Glutamatergic neuron (in vitro differentiated cells): ENCODE measurements at regions not wholly inside any gene's neighbourhood (a gene's known extent, or its start where the extent isn't known, plus 50 kb on each side); places are given as distances from the start of the nearest gene placed in this dataset.

ENCODE experiments used
- DNase-seq: peaks from one replicate; pipeline ENCODE4 v3.0.0; 2022
- H3K27ac Mint-ChIP-seq: one replicate; pipeline ENCODE4 v1.8.0; 2020; ENCODE audit warnings: mild to moderate bottlenecking, mixed read lengths, inconsistent platforms; ENCODE audit not compliant: unreplicated experiment
- H3K27me3 Mint-ChIP-seq: one replicate; pipeline ENCODE4 v1.8.0; 2020; ENCODE audit warnings: mild to moderate bottlenecking, moderate library complexity, mixed read lengths, inconsistent platforms; ENCODE audit not compliant: unreplicated experiment
- H3K36me3 Mint-ChIP-seq: one replicate; pipeline ENCODE4 v1.8.0; 2020; ENCODE audit warnings: mild to moderate bottlenecking, mixed read lengths, inconsistent platforms; ENCODE audit not compliant: unreplicated experiment
- H3K4me1 Mint-ChIP-seq: one replicate; pipeline ENCODE4 v1.8.0; 2020; ENCODE audit warnings: mild to moderate bottlenecking, low read depth, mixed read lengths, inconsistent platforms; ENCODE audit not compliant: unreplicated experiment
- H3K4me3 Mint-ChIP-seq: one replicate; pipeline ENCODE4 v1.8.0; 2020; ENCODE audit warnings: mild to moderate bottlenecking, mixed read lengths, inconsistent platforms; ENCODE audit not compliant: unreplicated experiment
- H3K9me3 Mint-ChIP-seq: one replicate; pipeline ENCODE4 v1.8.0; 2020; ENCODE audit warnings: mild to moderate bottlenecking, moderate library complexity, mixed read lengths, inconsistent platforms; ENCODE audit not compliant: unreplicated experiment
- CTCF ChIP-seq: fragments of 200-600 bp; sonication (generic); IDR thresholded peaks from one replicate; pipeline ENCODE4 v1.5.0; 2021; ENCODE audit not compliant: partially characterized antibody, unreplicated experiment

GRCh38 chr11:90536301-90536700, 313.5 kb upstream of the CHORDC1 start:
- Mint-ChIP-seq H3K36me3 (no peaks in the 10 kb centered on the region), H3K4me1 (no peaks in the 10 kb centered on the region), H3K9me3 (peaks cover 1% of the 10 kb centered on the region), H3K27ac (no peak overlapping the region), H3K27me3 (no peaks in the 10 kb centered on the region), H3K4me3 (no peak overlapping the region)
- TF ChIP-seq CTCF = no peak
- no peak for DNase-seq

DNA sequence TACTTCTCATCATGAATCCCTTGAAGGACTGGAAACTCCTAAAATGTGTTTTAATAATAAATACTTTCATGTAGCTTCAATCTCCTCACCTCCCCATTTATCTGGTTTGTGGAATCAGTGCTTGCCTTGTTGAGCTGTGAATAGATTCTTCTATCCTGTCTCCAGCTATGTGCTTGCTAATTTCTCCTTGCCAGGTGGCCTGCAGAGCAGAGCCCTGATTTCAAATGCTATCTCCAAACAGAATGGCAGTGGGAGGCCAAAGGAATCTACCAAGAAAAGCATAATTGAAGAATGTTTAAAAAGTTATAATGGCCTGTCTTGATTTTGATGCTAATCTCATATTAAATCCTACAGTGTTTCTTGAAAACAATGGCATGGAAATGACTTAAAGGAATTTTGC, 309.3 kb upstream of the CHORDC1 start:
- H3K36me3 Mint-ChIP-seq = no peaks in the 10 kb centered on the region
- DNase-seq = no peak

GRCh38 chr11:90531001-90531400, 308.2 kb upstream of the CHORDC1 start:
- H3K4me1 Mint-ChIP-seq = no peaks in the 10 kb centered on the region
- no peak overlapping the region for H3K4me3 Mint-ChIP-seq
- H3K9me3 Mint-ChIP-seq = peaks cover 1% of the 10 kb centered on the region
- TF ChIP-seq CTCF = no peak
- no peaks in the 10 kb centered on the region for H3K27me3 Mint-ChIP-seq
- H3K27ac Mint-ChIP-seq = no peak overlapping the region
- no peaks in the 10 kb centered on the region for H3K36me3 Mint-ChIP-seq
- no peak for DNase-seq

More for the DNA sequence above, 309.3 kb upstream of the CHORDC1 start:
- Mint-ChIP-seq H3K4me3 (no peak overlapping the region), H3K4me1 (no peaks in the 10 kb centered on the region), H3K9me3 (peaks cover 1% of the 10 kb centered on the region), H3K27ac (no peak overlapping the region), H3K27me3 (no peaks in the 10 kb centered on the region)
- TF ChIP-seq CTCF = no peak

- H3K9me3 Mint-ChIP-seq = no peaks in the 10 kb centered on the region
- no peak for DNase-seq
- H3K36me3 Mint-ChIP-seq = no peaks in the 10 kb centered on the region
- no peaks in the 10 kb centered on the region for H3K4me1 Mint-ChIP-seq
- no peak overlapping the region for H3K27ac Mint-ChIP-seq
- TF ChIP-seq CTCF = no peak
- no peak overlapping the region for H3K4me3 Mint-ChIP-seq
- H3K27me3 Mint-ChIP-seq = no peaks in the 10 kb centered on the region
Measured at GRCh38 chr11:90525962-90526361, 303.1 kb upstream of the CHORDC1 start.

GRCh38 chr11:90512846-90513245, 290.0 kb upstream of the CHORDC1 start:
- Mint-ChIP-seq H3K27ac (no peak overlapping the region), H3K27me3 (no peaks in the 10 kb centered on the region), H3K4me3 (no peak overlapping the region), H3K4me1 (no peaks in the 10 kb centered on the region), H3K9me3 (no peaks in the 10 kb centered on the region), H3K36me3 (no peaks in the 10 kb centered on the region)
- no peak for DNase-seq
- no peak for TF ChIP-seq CTCF
